BJ (cell line): ENCODE measurements at regions not wholly inside any gene's neighbourhood (a gene's known extent, or its start where the extent isn't known, plus 50 kb on each side); places are given as distances from the start of the nearest gene placed in this dataset.

Experiments used
- CTCF ChIA-PET: fragments of 350-600 bp; formaldehyde crosslinking; extraction: SDS; loops from one replicate; lab custom pipeline; 2021; ENCODE audit warnings: antibody characterized with exemption, inconsistent platforms; lab: Yijun Ruan, JAX
- POLR2A ChIA-PET: fragments of 300-600 bp; sonication (Branson Sonifier 250); formaldehyde crosslinking; extraction: SDS; loops from one replicate; lab custom pipeline; 2021; ENCODE audit warnings: antibody characterized with exemption; lab: Charles Lee
- DNase-seq: peaks from one replicate; pipeline ENCODE4 v3.0.0-alpha.2; 2011; ENCODE audit warnings: low read depth
- H3K27me3 ChIP-seq: 2 replicates; pipeline ENCODE4 v1.6.0; 2011; ENCODE audit warnings: low read length; ENCODE audit not compliant: control insufficient read depth, insufficient read depth
- H3K36me3 ChIP-seq: 2 replicates; pipeline ENCODE4 v1.5.1; 2011; ENCODE audit warnings: low read length; ENCODE audit not compliant: control insufficient read depth, insufficient read depth
- H3K4me3 ChIP-seq: 2 replicates; pipeline ENCODE4 v1.5.1; 2011; ENCODE audit warnings: low read depth, mild to moderate bottlenecking, control low read depth, low read length
- CTCF ChIP-seq: IDR thresholded peaks from 2 replicates; pipeline ENCODE4 v1.5.1; 2011; ENCODE audit warnings: low read depth, mild to moderate bottlenecking, control low read depth, inconsistent platforms, low read length, moderate library complexity; ENCODE audit not compliant: insufficient read depth

- ChIA-PET CTCF (interaction anchor here (1.5 kb wide), 1 partner anchor 184 kb away, joined by 3 read pairs; no protein-coding TSS in a partner anchor), POLR2A (no interaction called here)
- no peak for TF ChIP-seq CTCF
- no peak for DNase-seq
- H3K36me3 ChIP-seq = no peaks in the 10 kb centered on the region
- no peak overlapping the region for H3K4me3 ChIP-seq
- peaks cover 18% of the 10 kb centered on the region for H3K27me3 ChIP-seq
These were observed 176.2 kb upstream of the FOXF1 start for GRCh38 chr16:86334079-86334635.

GRCh38 chr16:86335266-86336172 lies 174.8 kb upstream of the FOXF1 start:
- CTCF ChIA-PET = interaction anchor here (1.0 kb wide), 1 partner anchor 182 kb away, joined by 3 read pairs; no protein-coding TSS in a partner anchor
- TF ChIP-seq CTCF = no peak
- H3K27me3 ChIP-seq = peaks cover 13% of the 10 kb centered on the region
- POLR2A ChIA-PET = interaction anchor here (0.6 kb wide), 1 partner anchor 30 kb away, joined by 4 read pairs; no protein-coding TSS in a partner anchor
- no peaks in the 10 kb centered on the region for H3K36me3 ChIP-seq
- no peak for DNase-seq
- H3K4me3 ChIP-seq = no peak overlapping the region

GRCh38 chr16:86337138-86337537 lies 173.2 kb upstream of the FOXF1 start:
- ChIA-PET POLR2A (interaction anchor here (1.1 kb wide), 1 partner anchor 17 kb away, joined by 6 read pairs; no protein-coding TSS in a partner anchor), CTCF (interaction anchor here (2.6 kb wide), 1 partner anchor 180 kb away, joined by 14 read pairs; no protein-coding TSS in a partner anchor)
- H3K27me3 ChIP-seq = peaks cover 12% of the 10 kb centered on the region
- DNase-seq = no peak
- no peak overlapping the region for H3K4me3 ChIP-seq
- TF ChIP-seq CTCF = no peak
- no peaks in the 10 kb centered on the region for H3K36me3 ChIP-seq

GRCh38 chr16:86337581-86338402 lies 172.5 kb upstream of the FOXF1 start:
- ChIA-PET POLR2A (interaction anchor here (1.1 kb wide), 1 partner anchor 18 kb away, joined by 6 read pairs; no protein-coding TSS in a partner anchor), CTCF (interaction anchor here (0.7 to 2.6 kb wide), 2 partner anchors 14 to 180 kb away, joined by 3 to 14 read pairs; no protein-coding TSS in a partner anchor)
- no peak for DNase-seq
- Histone ChIP-seq H3K27me3 (peaks cover 7% of the 10 kb centered on the region), H3K36me3 (no peaks in the 10 kb centered on the region), H3K4me3 (no peak overlapping the region)
- no peak for TF ChIP-seq CTCF
